Natural killer cell treated with Interleukin-12 subunit alpha and Interleukin-12 subunit beta and Interleukin-15 and Interleukin-18, amount 100 ng/mL, for 72 hours (primary cell): ENCODE measurements at regions not wholly inside any gene's neighbourhood (a gene's known extent, or its start where the extent isn't known, plus 50 kb on each side); places are given as distances from the start of the nearest gene placed in this dataset.

ENCODE experiments used
- ATAC-seq, 2 donors: fragments of 150-1000 bp; cut with Tn5 transposase in 1 of 2; sonication (Bioruptor Pico), chemical (Tn5 transposase) in 1 of 2; 2 replicates each; pipeline ENCODE4 v1.10.0; 2021
- DNase-seq: peaks from one replicate; pipeline ENCODE4 v3.0.0; 2022; ENCODE audit warnings: low spot score
- H3K27ac Mint-ChIP-seq, 2 donors: 1 replicate in 1 of 2; 2 replicates in 1 of 2; pipeline ENCODE4 v1.8.0; 2022; ENCODE audit warnings: mixed read lengths in 2 of 2, mild to moderate bottlenecking in 1 of 2, moderate library complexity in 1 of 2
- H3K27me3 Mint-ChIP-seq, 2 donors: 1 replicate in 1 of 2; 2 replicates in 1 of 2; pipeline ENCODE4 v1.8.0; 2022; ENCODE audit warnings: mixed read lengths in 2 of 2
- H3K36me3 Mint-ChIP-seq: one replicate; pipeline ENCODE4 v1.8.0; 2022; ENCODE audit warnings: mixed read lengths
- H3K4me1 Mint-ChIP-seq, 2 donors: 1 replicate in 1 of 2; 2 replicates in 1 of 2; pipeline ENCODE4 v1.8.0; 2022; ENCODE audit warnings: low read depth in 2 of 2, mixed read lengths in 2 of 2, mild to moderate bottlenecking in 1 of 2
- H3K4me3 Mint-ChIP-seq: one replicate; pipeline ENCODE4 v1.8.0; 2022; ENCODE audit warnings: mixed read lengths
- H3K9me3 Mint-ChIP-seq: 2 replicates; pipeline ENCODE4 v1.8.0; 2022; ENCODE audit warnings: mixed read lengths

- Mint-ChIP-seq H3K27me3 (no peaks in the 10 kb centered on the region), H3K36me3 (no peaks in the 10 kb centered on the region), H3K9me3 (no peaks in the 10 kb centered on the region), H3K4me3 (no peak overlapping the region), H3K4me1 (no peaks in the 10 kb centered on the region), H3K27ac (no peak overlapping the region)
- DNase-seq (no peak), ATAC-seq (no peak)
These were observed 96.2 kb upstream of the GPRIN3 start for GRCh38 chr4:89403826-89404225.

GRCh38 chr4:89400287-89401035 is 92.9 kb upstream of the GPRIN3 start:
- Mint-ChIP-seq H3K4me3 (no peak overlapping the region), H3K9me3 (no peaks in the 10 kb centered on the region), H3K27me3 (no peaks in the 10 kb centered on the region), H3K36me3 (no peaks in the 10 kb centered on the region), H3K27ac (no peak overlapping the region), H3K4me1 (no peaks in the 10 kb centered on the region)
- DNase-seq (no peak), ATAC-seq (no peak)

- DNase-seq (no peak), ATAC-seq (no peak)
- Mint-ChIP-seq H3K9me3 (no peaks in the 10 kb centered on the region), H3K27me3 (no peaks in the 10 kb centered on the region), H3K4me3 (no peak overlapping the region), H3K36me3 (no peaks in the 10 kb centered on the region), H3K4me1 (no peaks in the 10 kb centered on the region), H3K27ac (no peak overlapping the region)
These were observed 91.0 kb upstream of the GPRIN3 start for GRCh38 chr4:89398644-89399043.

- Mint-ChIP-seq H3K9me3 (no peaks in the 10 kb centered on the region), H3K27me3 (no peaks in the 10 kb centered on the region), H3K36me3 (no peaks in the 10 kb centered on the region), H3K27ac (no peak overlapping the region), H3K4me3 (no peak overlapping the region), H3K4me1 (no peaks in the 10 kb centered on the region)
- DNase-seq, result no peak
- ATAC-seq, result no peak
These were observed 90.5 kb upstream of the GPRIN3 start for GRCh38 chr4:89398146-89398545.

GRCh38 chr4:89397441-89397840 is 89.8 kb upstream of the GPRIN3 start:
- DNase-seq (no peak), ATAC-seq (no peak)
- no peaks in the 10 kb centered on the region for H3K9me3 Mint-ChIP-seq
- H3K27ac Mint-ChIP-seq, result no peak overlapping the region
- H3K27me3 Mint-ChIP-seq, result no peaks in the 10 kb centered on the region
- H3K4me1 Mint-ChIP-seq, result no peaks in the 10 kb centered on the region
- H3K36me3 Mint-ChIP-seq, result no peaks in the 10 kb centered on the region
- H3K4me3 Mint-ChIP-seq, result no peak overlapping the region

- Mint-ChIP-seq H3K4me3 (no peak overlapping the region), H3K36me3 (no peaks in the 10 kb centered on the region), H3K9me3 (no peaks in the 10 kb centered on the region), H3K27ac (no peak overlapping the region), H3K27me3 (peaks cover 9 to 12% of the 10 kb centered on the region in 2 donors), H3K4me1 (no peaks in the 10 kb centered on the region)
- ATAC-seq, result no peak
- DNase-seq, result no peak
These were observed 74.8 kb upstream of the GPRIN3 start for GRCh38 chr4:89382439-89382838.

- Mint-ChIP-seq H3K36me3 (no peaks in the 10 kb centered on the region), H3K9me3 (no peaks in the 10 kb centered on the region), H3K4me1 (no peaks in the 10 kb centered on the region), H3K4me3 (no peak overlapping the region), H3K27me3 (peaks cover 0 to 6% of the 10 kb centered on the region in 2 donors), H3K27ac (no peak overlapping the region)
- DNase-seq (no peak), ATAC-seq (no peak)
These were observed 73.4 kb upstream of the GPRIN3 start for GRCh38 chr4:89380980-89381379.

- Mint-ChIP-seq H3K4me3 (no peak overlapping the region), H3K4me1 (no peaks in the 10 kb centered on the region), H3K36me3 (no peaks in the 10 kb centered on the region), H3K9me3 (no peaks in the 10 kb centered on the region), H3K27ac (peak overlapping the region in 1 of 2 donors; percentile 34), H3K27me3 (peaks cover 0 to 6% of the 10 kb centered on the region in 2 donors)
- ATAC-seq, result no peak
- no peak for DNase-seq
These were observed 72.0 kb upstream of the GPRIN3 start for GRCh38 chr4:89379511-89380044.

- Mint-ChIP-seq H3K4me3 (peak overlapping the region; percentile 7), H3K4me1 (peaks cover 5 to 7% of the 10 kb centered on the region in 2 donors), H3K27me3 (no peaks in the 10 kb centered on the region), H3K36me3 (no peaks in the 10 kb centered on the region), H3K27ac (peak overlapping the region in 1 of 2 donors; percentile 36), H3K9me3 (no peaks in the 10 kb centered on the region)
- no peak for DNase-seq
- peak; percentile 77 to 94 for ATAC-seq
These were observed 65.8 kb upstream of the GPRIN3 start for GRCh38 chr4:89373394-89373793.

- ATAC-seq (no peak), DNase-seq (no peak)
- H3K27ac Mint-ChIP-seq, result no peak overlapping the region
- H3K27me3 Mint-ChIP-seq, result no peaks in the 10 kb centered on the region
- no peaks in the 10 kb centered on the region for H3K36me3 Mint-ChIP-seq
- no peak overlapping the region for H3K4me3 Mint-ChIP-seq
- H3K4me1 Mint-ChIP-seq, result peaks cover 5 to 7% of the 10 kb centered on the region in 2 donors
- peaks cover 3% of the 10 kb centered on the region for H3K9me3 Mint-ChIP-seq
These were observed 64.0 kb upstream of the GPRIN3 start for GRCh38 chr4:89371614-89372013.

- H3K9me3 Mint-ChIP-seq, result peaks cover 3% of the 10 kb centered on the region
- H3K4me3 Mint-ChIP-seq, result no peak overlapping the region
These were observed 62.0 kb upstream of the GPRIN3 start for GRCh38 chr4:89369581-89369980.

GRCh38 chr4:89368861-89369260 is 61.3 kb upstream of the GPRIN3 start:
- ATAC-seq (no peak), DNase-seq (no peak)
- Mint-ChIP-seq H3K4me1 (peaks cover 10 to 13% of the 10 kb centered on the region in 2 donors), H3K27ac (no peak overlapping the region), H3K9me3 (peaks cover 3% of the 10 kb centered on the region), H3K36me3 (no peaks in the 10 kb centered on the region), H3K4me3 (no peak overlapping the region), H3K27me3 (peaks cover 0 to 5% of the 10 kb centered on the region in 2 donors)

More at GRCh38 chr4:89369581-89369980, 62.0 kb upstream of the GPRIN3 start:
- peaks cover 10 to 13% of the 10 kb centered on the region in 2 donors for H3K4me1 Mint-ChIP-seq
- H3K27me3 Mint-ChIP-seq, result no peaks in the 10 kb centered on the region
- H3K27ac Mint-ChIP-seq, result no peak overlapping the region
- no peak for DNase-seq
- no peaks in the 10 kb centered on the region for H3K36me3 Mint-ChIP-seq
- ATAC-seq, result no peak

- Mint-ChIP-seq H3K4me3 (peak overlapping the region; percentile 30), H3K4me1 (peaks cover 5 to 6% of the 10 kb centered on the region in 2 donors), H3K27ac (no peak overlapping the region), H3K27me3 (peaks cover 0 to 7% of the 10 kb centered on the region in 2 donors), H3K36me3 (no peaks in the 10 kb centered on the region), H3K9me3 (peaks cover 3% of the 10 kb centered on the region)
- DNase-seq, result no peak
- ATAC-seq, result peak in 1 of 2 donors; percentile 78
These were observed 58.2 kb upstream of the GPRIN3 start for GRCh38 chr4:89365776-89366175.

GRCh38 chr4:89365375-89365774 is 57.8 kb upstream of the GPRIN3 start:
- H3K36me3 Mint-ChIP-seq, result no peaks in the 10 kb centered on the region
- DNase-seq (no peak), ATAC-seq (no peak)
- H3K4me1 Mint-ChIP-seq, result peaks cover 5 to 6% of the 10 kb centered on the region in 2 donors
- peaks cover 3% of the 10 kb centered on the region for H3K9me3 Mint-ChIP-seq
- H3K27ac Mint-ChIP-seq, result no peak overlapping the region
- no peak overlapping the region for H3K4me3 Mint-ChIP-seq
- peaks cover 0 to 7% of the 10 kb centered on the region in 2 donors for H3K27me3 Mint-ChIP-seq
